ENCODE measurements at regions not wholly inside any gene's neighbourhood (a gene's known extent, or its start where the extent isn't known, plus 50 kb on each side); places are given as distances from the start of the nearest gene placed in this dataset.
A peak's percentile ranks its signal among the peaks of the same experiment; 100 is the strongest.

GRCh38 chr16:79365702-79366101 is 234.8 kb downstream of the MAF start:
- peak; percentile 12 for DNase-seq

- DNase-seq, result no peak
These were observed 237.1 kb downstream of the MAF start for GRCh38 chr16:79363484-79363883.

- DNase-seq, result no peak
These were observed 237.5 kb downstream of the MAF start for GRCh38 chr16:79363035-79363434.

DNA sequence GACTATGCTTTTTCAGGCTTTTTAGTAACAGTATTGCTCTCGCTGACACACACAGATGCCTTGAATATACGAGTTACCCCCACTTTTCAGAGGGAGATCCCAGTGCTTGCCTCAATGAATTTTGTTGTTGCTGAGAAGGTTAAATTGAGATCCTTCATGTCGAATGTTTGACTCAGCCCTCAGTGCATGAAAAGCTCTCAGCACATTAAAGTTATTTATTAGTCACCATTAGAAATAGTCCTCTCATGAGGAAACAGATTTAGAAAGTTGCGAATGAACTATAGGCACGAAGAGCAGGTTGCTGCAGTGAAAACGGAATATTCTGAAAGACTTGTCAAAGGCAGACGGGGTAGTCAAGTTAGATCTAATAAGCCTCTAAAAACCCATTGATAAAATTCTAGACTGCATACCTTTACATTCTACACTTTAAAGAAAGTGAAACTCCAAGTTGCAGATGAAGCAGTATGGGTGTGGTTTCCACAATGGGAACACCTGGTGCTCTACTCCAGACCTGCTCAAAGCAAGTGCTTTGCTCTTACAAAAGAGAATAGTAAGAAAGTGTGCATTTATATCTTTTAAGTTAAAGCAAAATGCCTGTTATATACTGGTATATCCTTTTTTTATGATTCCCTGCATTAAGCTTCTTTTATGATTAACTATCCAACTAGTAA is 238.1 kb downstream of the MAF start:
- no peak for DNase-seq

- DNase-seq, result no peak
These were observed 239.3 kb downstream of the MAF start for GRCh38 chr16:79361132-79361751.

- DNase-seq, result no peak
These were observed 240.3 kb downstream of the MAF start for GRCh38 chr16:79360267-79360666.

DNA sequence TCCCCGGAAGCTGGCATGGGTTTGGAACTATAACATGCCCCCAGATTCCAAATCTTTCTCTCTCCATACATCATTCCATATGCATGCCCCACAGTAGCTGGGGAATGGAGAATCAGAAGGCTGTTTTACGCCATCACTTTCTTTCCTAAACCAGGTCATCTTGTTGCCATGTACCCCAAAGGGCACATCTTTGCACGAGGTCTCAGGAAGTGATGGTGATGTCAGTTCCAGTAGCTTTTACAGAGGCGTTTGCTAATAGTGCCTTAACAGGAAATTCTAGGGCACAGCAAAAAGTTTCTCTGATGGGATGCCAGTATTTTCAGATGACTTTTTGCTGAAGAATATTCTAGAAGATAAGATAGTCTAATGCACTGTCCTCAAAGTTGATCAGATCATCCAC is 241.5 kb downstream of the MAF start:
- no peak for DNase-seq

- no peak for DNase-seq
These were observed 242.3 kb downstream of the MAF start for GRCh38 chr16:79358188-79358587.

GRCh38 chr16:79355600-79356358 is 244.8 kb downstream of the MAF start:
- no peak for DNase-seq

DNA sequence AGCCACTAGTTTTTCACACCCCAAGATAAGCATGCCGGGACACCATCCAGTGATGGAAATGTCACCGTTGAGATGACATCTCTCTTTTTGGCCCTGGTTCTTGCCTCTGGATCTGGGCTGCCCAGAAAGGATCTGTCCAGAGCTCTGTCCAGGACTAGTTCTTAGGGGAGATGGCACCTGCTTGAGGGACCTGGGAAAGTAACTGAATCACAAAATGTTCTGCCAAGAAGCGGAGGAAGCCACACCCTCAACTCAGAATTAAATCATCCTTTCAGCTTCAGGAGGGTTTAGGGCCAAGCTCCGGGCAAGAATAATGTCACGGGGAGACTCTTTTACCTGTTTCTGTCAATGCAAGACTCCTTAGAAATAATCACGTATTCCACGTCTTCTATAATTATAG is 248.6 kb downstream of the MAF start:
- DNase-seq, result no peak

GRCh38 chr16:79349803-79350202 is 250.7 kb downstream of the MAF start:
- no peak for DNase-seq

GRCh38 chr16:79348521-79349306 is 251.8 kb downstream of the MAF start:
- DNase-seq, result no peak

DNA sequence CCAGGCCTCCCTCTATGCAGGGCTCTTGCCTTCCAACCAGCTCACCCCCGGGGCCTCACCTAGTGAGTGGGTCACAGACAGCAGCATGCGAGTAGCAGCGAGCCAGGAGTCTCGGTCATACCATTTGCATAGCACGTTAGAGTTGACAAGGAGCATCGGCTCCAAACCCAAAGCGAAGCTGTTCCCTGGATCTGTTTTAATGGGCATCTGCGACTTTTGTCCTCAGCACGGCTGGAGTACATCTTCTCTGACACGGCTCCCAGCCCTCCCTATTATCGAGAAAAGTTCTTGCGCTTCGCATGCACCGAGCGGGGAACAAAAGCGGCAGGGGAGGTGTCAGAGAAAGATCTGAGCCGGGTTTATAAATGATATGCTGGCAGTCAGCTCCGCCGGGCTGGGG is 253.3 kb downstream of the MAF start:
- DNase-seq, result no peak

DNA sequence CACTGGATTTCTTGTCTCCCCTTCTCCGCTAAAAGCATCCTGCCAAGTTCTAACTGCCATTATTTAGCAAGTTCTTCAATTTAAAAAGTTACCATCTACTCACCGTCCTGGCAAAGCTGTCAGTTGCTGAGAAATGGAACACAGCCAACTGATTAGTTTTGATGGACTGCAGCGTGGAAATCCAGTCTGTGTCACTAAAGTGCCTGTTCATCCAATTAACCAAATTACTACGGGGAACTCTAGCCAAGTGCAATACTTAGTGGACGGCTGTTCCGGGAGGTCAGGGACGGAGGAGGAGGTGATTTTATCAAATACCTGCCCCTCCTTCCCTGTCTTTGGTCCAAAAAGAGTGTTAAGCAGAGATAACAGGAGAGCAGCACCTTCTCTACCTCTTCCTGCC is 260.7 kb downstream of the MAF start:
- DNase-seq, result no peak

DNA sequence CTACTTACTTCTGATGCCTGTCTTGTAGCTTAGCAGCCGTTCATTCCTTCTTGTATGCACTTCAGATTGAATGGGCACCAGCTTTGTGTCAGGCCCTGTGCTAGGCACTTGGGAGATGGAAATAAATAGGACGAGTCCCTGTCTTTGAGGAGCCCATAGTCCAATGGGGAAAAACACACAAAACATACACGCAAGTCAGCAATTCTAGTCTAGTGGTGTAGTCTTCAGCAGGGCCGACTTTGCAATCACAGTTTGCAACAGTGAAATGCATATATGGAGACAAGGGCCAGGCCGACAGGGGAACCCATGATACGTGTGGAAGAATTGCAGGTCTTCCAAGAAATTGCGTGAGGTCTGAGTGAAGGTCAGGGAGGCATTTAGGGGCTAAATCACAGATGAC is 262.6 kb downstream of the MAF start:
- DNase-seq, result no peak

- no peak for DNase-seq
These were observed 263.9 kb downstream of the MAF start for GRCh38 chr16:79336437-79337229.

GRCh38 chr16:79334127-79334526 is 266.4 kb downstream of the MAF start:
- DNase-seq, result no peak

GRCh38 chr16:79331066-79331465 is 269.5 kb downstream of the MAF start:
- no peak for DNase-seq

DNA sequence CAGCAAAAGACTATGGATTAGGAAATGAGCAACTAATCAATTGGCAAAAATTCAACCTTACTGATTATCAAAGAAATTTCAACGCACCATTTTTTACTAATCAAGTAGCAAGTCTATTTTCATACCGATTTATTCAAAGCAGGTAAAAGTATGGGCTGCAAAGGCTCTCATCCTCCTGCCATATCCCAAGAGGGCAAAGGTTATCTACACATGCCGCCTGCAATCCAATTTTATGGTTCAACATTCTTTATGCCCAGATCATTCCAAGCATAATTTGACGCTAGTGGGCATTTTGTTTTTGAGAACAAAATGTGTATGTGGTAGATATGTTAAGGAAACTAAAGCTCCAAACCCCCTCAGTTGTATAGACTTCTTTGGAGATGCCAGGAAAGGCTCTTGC is 270.6 kb downstream of the MAF start:
- no peak for DNase-seq

DNA sequence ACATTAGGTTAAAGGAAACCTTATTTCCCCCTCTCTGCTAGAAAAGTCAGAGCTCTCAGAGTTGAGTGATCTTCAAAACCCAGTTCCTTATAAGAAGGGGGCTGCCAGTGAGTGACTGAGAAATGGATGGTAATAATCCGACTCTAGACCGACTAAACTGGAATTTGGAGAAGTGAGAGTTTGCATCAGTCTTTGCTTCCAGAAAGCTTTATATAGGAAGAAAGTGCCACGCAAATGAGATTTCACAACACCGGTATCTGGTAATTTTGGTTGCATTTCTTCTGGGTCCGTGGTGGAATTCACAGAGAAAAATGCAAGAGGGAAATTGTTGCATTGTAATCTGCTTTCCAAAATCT is 271.4 kb downstream of the MAF start:
- no peak for DNase-seq

DNA sequence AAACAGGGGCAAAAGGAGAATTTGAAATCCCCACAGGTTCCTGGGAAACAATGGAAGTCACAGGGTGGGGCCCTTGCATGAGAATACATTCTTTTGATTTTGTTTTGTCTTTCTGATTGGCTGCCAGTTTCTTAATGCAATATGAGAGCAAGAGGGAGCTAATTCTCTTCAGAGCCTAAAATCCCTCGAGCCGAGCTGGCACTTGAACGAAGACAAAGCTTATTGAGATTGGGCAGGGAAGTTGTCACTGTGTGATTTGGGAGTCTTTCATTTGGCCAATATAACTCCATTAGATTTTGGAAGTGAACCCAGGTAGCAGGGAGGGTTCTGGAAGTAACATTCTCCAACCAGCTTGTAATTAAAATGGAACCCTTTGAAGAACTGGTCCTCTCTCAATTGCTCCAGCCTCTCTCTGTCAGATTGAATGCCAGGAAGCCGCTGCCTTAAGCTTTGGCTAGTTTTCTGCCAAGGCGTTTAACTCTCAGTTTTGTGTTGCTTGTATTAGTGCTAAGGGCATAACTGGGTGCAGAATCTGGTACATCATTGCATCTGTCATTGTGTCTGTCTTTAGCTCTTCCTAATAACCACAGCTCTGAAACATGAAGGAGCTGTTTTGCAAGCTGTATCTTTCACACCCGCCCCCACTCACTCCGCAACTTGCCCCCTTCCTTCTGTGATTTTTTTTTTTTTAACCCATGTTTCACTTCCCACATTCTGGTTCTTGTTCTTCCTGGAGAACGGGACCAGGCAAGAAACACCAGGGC is 272.0 kb downstream of the MAF start:
- DNase-seq, result no peak

- no peak for DNase-seq
These were observed 272.7 kb downstream of the MAF start for GRCh38 chr16:79327836-79328235.

All from fibroblast of upper back skin (primary cell).